Glomerular endothelial cell (primary cell): ENCODE measurements at regions not wholly inside any gene's neighbourhood (a gene's known extent, or its start where the extent isn't known, plus 50 kb on each side); places are given as distances from the start of the nearest gene placed in this dataset.
"Not testable (repeated sequence)": the region's sequence is repeated elsewhere in the genome, so short reads cannot be mapped to it uniquely, and the experiment has no call there.

Experiments used
- DNase-seq: peaks from one replicate; pipeline ENCODE4 v3.0.0-alpha.2; 2011; ENCODE audit warnings: low read depth, low spot score; ENCODE audit errors: extremely low read depth

DNA sequence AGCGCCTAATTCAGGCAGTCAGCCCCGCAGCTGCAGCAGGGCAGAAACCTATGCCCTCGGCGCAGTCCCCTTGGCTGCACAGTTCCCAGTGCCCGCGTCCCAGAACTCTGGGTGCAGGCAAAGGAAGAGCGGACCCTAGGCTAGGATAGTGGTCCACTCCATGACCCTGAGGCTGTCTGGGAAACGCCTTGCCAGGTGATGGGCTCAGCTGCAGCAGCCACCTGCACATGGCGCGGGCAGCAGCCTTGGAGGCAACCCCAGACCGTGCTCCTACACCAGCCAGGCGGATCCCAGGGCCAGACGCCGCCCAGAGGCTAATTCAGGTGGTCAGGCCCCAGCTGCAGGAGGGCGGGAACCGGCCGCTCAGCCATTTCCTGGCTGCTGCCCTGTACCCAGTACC lies 83.0 kb downstream of the POTEC start:
- not testable (repeated sequence) for DNase-seq

DNA sequence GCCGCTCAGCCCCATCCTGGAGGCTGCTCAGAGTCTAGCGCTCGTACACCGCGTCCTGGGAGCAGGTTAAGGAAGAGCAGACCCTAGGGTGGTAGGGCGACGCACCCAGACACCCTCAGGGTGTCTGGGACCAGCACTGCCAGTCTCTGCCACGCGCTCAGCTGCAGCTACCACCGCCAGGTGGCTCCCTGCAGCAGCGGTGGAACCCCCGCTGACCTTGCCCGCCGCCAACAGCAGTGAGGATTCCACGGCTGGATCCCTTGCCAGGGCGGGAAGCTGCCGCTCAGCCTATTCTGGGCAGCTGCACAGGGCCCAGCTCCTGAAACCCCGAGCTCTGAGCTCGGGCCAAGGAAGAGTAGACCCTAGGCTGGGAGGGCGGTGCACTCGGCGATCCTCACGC lies 83.6 kb downstream of the POTEC start:
- DNase-seq, result not testable (repeated sequence)

DNA sequence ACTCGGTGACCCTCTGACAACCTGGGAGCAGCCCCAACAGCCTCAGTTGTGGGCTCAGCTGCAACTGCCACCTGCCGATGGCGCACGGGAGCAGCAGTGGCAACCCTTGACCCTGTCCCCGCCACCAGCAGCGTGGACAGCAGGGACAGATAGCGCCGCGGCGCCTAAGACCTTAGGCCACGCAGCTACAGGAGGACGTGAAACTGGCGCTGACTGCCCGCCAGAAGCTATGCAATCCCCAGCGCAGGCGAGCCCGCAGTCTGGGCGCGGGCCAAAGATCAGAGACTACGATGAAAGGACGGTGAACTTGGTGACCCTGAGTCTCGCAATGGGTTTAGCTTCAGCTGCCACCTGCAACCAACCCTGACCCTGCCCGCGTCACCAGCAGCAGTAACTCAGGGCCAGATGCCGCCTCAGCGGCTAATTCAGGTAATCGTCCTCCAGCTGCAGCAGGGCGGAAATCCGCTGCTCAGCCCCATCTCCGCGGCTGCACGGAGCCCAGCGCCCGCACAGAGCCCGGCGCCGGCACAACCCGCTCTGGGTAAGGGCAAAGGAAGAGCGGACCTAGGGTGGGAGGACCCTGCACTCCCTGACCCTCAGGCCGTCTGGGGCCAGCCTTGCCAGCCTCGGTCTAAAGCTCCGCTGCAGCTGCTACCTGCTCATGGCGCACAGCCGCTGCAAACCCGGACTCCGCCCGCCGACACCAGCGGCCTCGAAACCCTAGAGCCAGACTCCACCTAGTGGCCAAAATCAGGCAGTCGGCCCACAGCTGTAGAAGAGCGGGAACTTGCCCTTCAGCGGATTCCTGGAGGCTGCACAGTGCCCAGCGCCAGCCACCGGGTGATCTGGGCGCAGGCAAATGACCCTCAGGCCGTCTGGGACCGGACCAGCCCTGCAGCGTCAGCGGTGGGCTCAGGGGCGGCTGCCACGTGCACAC lies 85.1 kb downstream of the POTEC start:
- not testable (repeated sequence) for DNase-seq

DNA sequence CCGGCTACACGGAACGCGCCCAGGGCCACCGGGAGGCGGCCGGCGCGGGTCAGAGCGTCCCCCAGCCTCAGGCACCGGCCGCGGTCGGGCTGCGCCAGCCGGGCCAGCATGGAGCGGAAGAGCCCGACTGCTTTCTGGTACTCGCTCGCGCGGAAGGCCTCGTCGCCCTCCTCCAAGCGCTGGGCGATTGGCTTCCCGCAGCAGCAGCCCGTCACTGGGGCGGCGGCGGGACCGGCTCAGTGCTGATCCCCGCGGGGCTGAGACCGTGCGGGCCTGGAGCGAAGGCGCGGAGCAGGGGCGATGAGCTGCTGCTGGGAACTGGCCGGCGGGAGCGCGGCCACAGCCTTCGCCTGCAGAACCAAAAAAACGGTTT lies 92.8 kb downstream of the POTEC start:
- not testable (repeated sequence) for DNase-seq

DNA sequence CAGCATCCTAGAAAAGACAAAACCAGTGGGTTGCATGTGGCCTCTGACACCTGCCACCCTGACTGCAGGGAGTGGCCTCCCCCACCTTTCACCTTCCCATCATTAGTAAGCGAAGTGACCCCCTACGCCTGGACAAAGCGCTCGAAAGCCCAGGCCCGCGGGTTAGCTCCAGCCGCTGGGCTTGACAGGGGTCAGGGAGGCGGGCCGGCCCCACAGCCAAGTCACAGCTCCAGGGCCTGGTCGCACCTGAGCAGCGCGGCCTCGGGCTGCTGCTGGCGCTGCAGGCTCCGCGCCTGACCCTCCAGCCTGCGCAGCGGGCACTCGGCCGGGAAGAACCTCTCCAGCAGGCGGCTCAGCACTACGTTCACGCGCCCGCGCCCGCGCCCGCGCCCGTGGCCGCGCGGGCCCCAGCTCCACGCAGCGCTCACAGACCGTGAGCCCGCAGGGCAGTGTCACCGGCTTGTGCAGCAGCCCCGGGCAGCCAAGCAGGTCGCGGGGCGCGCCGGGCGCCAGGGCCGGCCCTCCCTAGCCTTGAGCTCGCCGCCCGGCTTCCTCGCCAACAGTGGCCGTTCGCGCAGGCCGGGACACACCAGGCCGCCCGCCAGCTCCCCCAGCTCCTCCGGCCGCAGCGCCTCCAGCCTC lies 93.3 kb downstream of the POTEC start:
- DNase-seq, result not testable (repeated sequence)

DNA sequence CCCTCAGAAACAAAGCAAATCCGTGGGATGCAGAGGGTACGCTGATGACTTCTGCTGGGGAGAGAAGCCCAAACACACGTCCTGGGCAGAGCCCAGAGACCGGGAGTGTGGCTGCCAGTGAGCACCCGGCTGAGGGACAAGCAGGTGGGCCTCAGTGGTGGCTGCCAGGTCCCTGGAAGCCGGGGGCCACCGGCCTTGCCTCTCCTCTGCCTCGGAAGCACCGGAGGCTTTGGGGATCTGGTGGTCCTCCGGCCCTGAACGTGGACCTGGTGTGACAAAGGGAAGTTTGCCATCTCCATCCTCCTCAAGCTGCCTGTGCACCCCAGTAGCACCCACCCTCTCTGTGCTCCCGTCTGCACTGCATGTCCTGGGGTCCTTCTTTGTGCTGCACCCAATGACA lies 94.3 kb downstream of the POTEC start:
- DNase-seq, result not testable (repeated sequence)

DNA sequence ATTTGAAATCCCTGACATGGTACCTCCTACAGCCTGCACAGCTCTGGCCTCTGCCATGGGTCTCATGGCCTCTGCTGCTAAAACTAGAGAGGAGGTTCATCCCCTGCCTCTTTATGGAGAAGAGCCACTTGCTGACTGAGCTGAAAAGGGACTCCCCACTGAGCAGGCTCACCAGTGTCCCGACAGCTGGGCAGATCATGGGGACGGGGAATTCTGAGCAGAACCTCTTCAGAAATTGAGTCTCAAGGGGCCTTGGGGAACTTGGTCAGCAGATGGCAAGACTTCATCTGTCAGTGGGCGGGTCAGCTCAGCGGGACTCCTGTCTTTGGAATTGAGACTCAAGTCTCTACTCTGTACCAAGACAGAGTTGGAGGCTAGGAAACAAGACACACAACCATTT lies 95.7 kb downstream of the POTEC start:
- not testable (repeated sequence) for DNase-seq

DNA sequence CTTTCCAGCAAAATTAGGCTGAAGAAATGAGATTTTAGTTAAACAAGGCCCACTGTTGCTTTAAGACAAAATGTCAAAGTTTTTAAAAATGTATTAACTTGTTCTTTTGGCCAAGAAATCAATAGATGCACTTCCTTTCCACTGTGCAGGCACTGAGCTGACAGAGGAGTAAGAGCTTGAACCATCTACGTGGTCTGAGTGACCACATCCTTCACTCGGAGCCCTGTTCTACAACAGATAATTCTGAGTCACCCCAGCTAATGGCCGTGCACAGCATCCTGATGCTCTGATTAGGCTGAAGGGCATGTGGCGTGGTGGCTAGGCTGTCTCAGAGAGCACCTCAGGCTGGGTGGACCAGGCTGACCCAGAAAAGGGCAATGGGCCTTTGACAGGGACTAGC lies 107.9 kb downstream of the POTEC start:
- DNase-seq, result not testable (repeated sequence)

DNA sequence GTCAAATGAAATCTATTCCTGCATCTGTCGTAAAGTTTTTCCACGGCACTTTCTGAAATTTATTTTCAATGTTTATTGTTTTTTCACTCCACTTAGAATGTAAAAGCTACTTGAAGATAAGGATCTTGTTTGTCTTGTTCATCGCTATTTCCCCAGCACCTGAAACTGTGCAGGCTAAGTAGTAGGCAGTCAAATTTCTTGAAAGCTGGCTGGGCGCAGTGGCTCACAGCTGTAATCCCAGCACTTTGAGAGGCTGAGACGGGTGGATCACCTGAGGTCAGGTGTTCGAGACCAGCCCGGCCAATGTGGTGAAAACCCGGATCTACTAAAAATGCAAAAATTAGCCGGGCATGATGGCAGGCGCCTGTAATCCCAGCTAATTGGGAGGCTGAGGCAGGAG lies 111.0 kb downstream of the POTEC start:
- DNase-seq, result not testable (repeated sequence)

DNA sequence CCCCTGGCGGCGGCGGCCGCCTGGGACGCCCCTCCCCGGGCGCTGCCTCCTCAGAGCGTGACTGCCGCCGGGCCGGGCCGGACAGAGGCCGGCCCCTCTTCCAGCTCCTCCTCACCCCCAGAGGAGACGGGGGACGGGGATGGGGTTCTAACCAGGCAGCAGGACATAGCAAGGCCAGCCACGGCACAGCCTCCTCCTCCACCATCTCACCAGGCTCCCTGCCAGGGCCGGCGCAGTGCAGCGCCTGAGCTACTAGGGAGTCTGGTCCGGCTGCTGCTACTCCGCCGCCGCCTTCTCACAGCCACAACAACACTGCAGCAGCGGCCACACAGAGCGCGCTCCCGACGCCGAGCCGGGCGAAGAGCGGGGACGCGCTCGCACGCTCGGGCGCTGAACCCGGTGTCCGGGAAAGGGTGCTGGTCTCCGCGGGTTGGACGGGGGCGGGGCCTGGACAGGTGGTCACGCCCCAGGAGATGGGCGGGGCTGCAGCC lies 112.3 kb downstream of the POTEC start:
- not testable (repeated sequence) for DNase-seq

DNA sequence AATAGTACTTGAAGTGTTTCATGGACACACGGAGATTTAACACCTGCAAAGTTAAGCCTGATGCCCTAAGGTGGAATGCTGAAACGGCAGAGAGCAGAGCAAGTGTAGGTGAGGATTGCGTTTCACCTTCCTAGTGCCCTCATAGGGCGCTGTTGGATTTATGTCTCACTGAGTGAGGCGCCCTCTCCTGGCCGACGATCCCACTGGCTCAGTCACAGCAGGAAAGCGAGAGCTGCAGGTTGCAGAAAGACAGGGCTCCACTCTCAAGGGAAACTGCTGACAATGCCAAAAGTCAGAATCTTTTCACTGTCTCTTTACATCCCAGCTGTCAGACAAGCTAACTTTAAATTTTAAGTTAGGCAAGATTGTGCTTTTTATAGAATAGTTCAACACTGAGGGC lies 127.6 kb downstream of the POTEC start:
- DNase-seq, result not testable (repeated sequence)

DNA sequence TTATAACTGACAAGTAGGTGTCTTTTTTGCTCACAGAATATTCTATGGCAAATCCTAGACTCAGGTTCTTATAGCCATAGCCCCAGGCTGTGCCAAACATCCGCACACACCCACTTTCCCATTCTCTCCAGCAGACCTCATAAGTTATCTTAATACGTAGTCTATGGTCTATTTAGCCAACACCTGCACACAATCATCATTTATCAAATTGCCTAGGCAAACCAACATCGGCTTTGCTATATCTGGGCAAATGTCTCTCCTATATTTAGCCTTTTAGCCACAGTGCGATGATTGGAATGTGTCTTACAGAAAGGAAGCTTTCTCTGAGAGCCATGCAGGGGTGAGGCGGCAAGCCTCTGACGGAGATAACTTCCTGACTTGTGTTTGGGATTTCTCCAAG lies 128.0 kb downstream of the POTEC start:
- not testable (repeated sequence) for DNase-seq

DNA sequence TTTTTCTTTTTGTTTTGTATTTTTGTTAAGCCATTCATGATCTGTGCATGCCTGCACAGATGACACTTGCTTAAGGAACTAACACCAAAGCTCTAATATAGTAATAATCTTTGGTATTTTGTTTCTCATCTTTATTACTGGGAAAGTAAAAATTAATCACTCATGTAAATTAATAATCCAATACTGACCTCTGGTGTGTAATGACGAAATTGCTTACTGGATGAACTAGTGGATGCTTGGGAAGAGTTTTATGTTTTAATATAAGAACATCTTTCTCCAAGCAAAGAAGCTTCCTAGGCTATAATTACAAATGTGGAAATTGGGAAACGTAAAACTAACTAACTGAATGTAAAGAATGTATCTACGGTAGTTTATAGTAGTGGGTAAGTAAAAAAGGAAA lies 147.9 kb downstream of the POTEC start:
- not testable (repeated sequence) for DNase-seq

DNA sequence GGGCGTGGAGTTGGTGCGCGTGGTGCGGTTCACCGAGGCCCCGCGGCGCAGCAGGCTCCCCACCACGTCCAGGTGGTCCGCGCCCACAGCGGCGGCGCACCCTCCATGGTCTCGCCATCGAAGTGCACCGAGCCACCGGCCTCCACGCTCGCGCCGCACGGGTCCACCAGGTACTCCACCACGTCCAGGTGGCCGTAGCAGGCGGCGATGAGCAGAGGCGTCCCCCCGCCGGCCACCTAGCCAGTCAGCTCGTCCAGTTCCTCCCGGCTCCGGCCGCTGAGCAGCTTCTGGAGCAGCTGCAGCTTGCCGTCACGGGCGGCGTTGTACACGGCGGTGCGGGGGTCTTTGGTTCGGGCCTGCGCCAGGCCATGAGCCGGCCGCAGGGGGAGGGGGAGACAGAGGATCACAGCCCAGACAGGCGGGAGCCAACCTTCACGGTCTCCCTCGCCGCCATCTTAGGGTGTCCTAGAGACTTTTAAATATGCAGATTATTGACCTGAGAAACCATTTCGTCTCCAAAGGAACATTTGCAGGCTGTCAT lies 149.8 kb downstream of the POTEC start:
- DNase-seq, result not testable (repeated sequence)

DNA sequence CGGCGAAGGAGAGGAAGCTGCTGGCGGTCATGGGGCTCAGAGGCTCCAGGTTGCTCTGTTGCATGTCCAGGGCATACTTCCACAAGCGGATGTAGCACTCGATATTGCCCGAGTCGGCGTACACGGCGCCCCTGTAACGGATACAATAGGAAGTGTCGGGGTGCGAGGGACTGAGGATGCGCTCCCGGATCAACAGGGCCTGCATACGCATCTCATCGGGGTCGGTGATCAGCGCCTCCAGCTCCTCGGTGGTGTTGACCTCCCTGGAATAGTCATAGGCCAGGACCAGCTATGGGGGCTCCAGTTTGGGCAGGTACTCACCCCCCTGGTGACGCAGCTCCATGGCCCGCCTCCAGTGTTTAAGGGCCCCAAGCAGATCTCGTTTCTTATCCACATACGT lies 150.8 kb downstream of the POTEC start:
- not testable (repeated sequence) for DNase-seq

DNA sequence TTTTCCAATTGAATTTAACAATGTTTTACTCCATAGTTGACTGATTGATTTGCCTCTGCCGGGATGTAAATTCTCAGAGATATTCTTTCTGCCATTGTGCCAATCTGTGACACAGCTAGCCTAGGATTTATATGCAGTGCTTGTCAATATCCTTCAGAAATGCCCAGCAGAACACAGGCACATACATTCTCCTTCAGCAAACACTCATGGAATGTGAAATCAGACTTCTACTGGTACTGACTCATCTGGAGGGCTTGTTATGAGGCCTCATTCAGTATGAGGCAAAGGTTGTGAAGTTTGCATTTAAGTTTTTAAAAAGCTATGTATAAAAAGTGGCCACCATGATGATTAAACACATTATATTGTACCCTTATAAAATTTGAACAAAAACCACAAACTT lies 158.4 kb downstream of the POTEC start:
- not testable (repeated sequence) for DNase-seq

DNA sequence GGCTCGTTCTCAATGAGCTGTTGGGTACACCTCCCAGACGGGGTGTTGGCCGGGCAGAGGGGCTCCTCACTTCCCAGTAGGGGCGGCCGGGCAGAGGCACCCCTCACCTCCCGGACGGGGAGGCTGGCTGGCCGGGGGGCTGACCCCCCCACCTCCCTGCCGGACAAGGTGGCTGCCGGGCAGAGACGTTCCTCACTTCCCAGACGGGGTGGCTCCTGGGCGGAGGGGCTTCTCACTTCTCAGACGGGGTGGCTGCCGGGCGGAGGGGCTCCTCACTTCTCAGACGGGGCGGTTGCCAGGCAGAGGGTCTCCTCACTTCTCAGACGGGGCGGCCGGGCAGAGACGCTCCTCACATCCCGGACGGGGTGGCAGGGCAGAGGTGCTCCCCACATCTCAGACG lies 160.7 kb downstream of the POTEC start:
- DNase-seq, result not testable (repeated sequence)

DNA sequence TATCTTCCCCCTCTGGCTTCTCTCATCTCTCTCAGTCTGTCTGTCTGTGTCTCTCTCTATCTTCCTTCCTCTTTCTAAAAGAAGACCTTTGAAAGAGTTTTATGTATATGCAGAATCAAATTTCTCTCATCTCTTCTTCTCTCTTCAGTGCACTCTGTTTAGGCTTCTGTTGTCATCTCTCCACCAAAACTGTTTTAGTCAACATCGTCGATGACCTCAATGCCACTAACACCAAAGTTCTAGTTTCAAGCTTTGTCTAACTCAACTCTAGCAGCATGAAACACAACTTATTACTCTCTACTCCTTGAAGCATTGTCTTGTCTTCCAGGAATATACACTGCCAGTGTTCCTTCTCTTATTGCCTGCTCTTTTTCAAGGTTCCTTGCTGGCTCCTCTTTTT lies 163.9 kb downstream of the POTEC start:
- DNase-seq, result not testable (repeated sequence)

DNA sequence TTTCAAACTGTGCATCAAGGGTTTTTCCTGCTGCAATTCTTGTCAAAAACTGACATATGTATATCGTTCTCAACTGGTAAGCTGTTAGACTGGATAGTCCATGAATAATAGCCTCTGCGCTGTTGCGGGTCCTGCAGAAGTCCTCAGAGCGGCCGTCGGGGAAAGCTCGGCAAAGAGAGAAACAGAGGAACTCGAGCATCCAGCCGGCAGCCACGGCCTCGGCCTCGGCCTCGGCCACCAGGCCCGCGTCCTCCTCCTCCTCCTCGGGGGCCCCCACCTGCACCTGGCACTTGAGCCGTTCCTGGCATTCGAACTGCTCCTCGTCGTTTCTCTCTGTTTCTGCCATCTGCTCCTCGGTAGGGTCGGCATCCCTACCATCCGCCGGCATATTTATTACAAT lies 165.0 kb downstream of the POTEC start:
- DNase-seq, result not testable (repeated sequence)

DNA sequence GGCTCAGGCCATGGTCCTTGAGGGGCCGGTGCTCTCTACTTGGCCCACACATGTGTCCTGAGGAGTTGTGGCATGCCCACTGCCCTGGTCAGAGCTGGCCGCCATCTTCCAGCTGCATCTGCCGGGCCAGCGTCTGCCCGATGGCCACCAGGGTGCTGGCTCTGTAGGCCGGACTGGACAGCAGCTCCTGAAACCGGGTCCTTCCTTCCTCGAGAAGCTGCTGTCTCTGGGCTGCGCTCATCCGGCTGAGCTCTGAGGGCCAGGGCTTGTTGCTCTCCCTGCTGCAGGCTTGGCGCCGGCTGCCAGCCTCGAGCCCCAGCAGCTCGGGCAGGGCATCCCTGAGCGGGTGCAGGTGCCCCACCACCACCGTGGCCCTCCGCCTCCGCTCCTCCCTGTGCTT lies 182.1 kb downstream of the POTEC start:
- DNase-seq, result not testable (repeated sequence)

DNA sequence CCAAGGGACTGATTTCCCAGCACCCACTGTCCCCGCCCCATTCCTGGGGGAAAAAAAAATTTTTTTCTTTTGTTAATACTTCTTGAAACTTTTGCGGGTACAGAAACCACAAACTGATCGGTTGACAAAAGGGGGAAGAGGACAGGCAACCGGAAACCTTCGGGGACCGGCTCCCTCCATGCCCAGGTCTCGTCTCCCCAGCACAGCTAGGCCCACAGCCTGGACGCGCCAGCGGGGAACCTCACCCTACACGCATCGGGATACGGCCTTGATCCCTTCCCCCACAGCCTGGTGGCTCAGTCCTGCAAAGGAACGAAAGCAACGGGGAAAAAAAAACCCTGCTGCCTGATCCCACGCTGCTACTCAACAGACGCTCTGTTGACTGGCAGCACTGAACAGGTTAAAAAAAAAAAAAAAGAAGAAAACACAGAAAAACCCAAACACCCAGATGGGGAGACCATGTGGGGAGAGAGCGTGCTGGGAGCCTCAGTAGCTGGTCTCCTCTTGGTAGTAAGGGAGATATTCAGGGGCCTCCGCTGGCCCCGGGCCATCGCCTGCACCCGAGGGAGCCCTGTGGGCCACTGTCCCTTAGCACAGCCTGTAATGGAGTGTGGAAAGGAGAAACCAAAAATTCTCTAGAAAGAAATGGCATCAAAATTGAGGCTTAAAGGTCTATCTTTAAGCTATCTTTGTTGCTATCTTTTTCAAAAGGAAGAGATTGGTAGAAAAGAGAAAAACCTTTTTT lies 185.7 kb downstream of the POTEC start:
- not testable (repeated sequence) for DNase-seq
